Stimulated activated naive CD8-positive, alpha-beta T cell treated with anti-CD3 and anti-CD28 coated beads, Interleukin-15, amount 100 ng/mL, for 72 hours (primary cell): ENCODE measurements at regions not wholly inside any gene's neighbourhood (a gene's known extent, or its start where the extent isn't known, plus 50 kb on each side); places are given as distances from the start of the nearest gene placed in this dataset.
"Not testable (repeated sequence)": the region's sequence is repeated elsewhere in the genome, so short reads cannot be mapped to it uniquely, and the experiment has no call there.

Experiments used
- ATAC-seq: fragments of 150-1000 bp; cut with Tn5 transposase; 2 replicates; pipeline ENCODE4 v1.10.0; 2021; ENCODE audit warnings: mild to moderate bottlenecking, moderate library complexity
- DNase-seq, 2 donors: peaks; one replicate each; pipeline ENCODE4 v3.0.0; 2021 to 2022
- H3K27ac Mint-ChIP-seq, 2 donors: one replicate each; pipeline ENCODE4 v1.8.0; 2022; ENCODE audit warnings: mild to moderate bottlenecking in 2 of 2, mixed read lengths in 2 of 2, moderate library complexity in 2 of 2
- H3K27me3 Mint-ChIP-seq: one replicate; pipeline ENCODE4 v1.8.0; 2022; ENCODE audit warnings: mixed read lengths
- H3K4me1 Mint-ChIP-seq: one replicate; pipeline ENCODE4 v1.8.0; 2022; ENCODE audit warnings: mild to moderate bottlenecking, mixed read lengths
- H3K4me3 Mint-ChIP-seq, 2 donors: one replicate each; pipeline ENCODE4 v1.8.0; 2022; ENCODE audit warnings: mild to moderate bottlenecking in 2 of 2, mixed read lengths in 2 of 2, moderate library complexity in 1 of 2
- H3K9me3 Mint-ChIP-seq, 2 donors: one replicate each; pipeline ENCODE4 v1.8.0; 2022; ENCODE audit warnings: mixed read lengths in 2 of 2

GRCh38 chr22:26957176-26957575, 299.8 kb downstream of the MIAT start:
- Mint-ChIP-seq H3K27me3 (peaks cover 57% of the 10 kb centered on the region), H3K27ac (no peak overlapping the region), H3K4me3 (no peak overlapping the region), H3K9me3 (no peaks in the 10 kb centered on the region), H3K4me1 (no peaks in the 10 kb centered on the region)
- DNase-seq (no peak), ATAC-seq (no peak)

DNA sequence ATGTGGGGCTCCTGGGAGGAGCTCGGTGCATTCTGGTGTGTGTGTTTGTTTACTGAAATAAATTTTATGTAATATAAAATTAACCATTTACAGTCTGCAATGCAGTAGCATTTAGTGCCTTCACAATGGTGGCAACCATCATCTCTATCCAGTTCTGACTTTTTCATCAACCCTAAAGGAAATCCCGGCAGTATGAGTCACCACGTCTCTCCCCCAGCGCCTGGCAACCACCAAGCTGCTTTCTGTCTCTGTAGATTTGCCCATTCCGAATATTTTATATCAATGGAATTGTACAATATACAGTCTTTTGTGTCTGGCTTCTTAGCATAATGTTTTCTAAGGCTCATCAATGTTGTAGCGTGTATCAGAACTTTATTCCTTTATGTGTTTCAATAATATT, 300.5 kb downstream of the MIAT start:
- Mint-ChIP-seq H3K4me1 (no peaks in the 10 kb centered on the region), H3K27me3 (peaks cover 50% of the 10 kb centered on the region), H3K9me3 (peaks cover 0 to 3% of the 10 kb centered on the region in 2 donors), H3K27ac (no peak overlapping the region), H3K4me3 (no peak overlapping the region)
- DNase-seq: no peak
- ATAC-seq: no peak

GRCh38 chr22:26958378-26958777, 301.0 kb downstream of the MIAT start:
- ATAC-seq (no peak), DNase-seq (no peak)
- H3K4me3 Mint-ChIP-seq: no peak overlapping the region
- H3K27ac Mint-ChIP-seq: no peak overlapping the region
- H3K9me3 Mint-ChIP-seq: peaks cover 0 to 3% of the 10 kb centered on the region in 2 donors
- peaks cover 45% of the 10 kb centered on the region for H3K27me3 Mint-ChIP-seq
- H3K4me1 Mint-ChIP-seq: no peaks in the 10 kb centered on the region

GRCh38 chr22:26964642-26965041, 307.3 kb downstream of the MIAT start:
- no peak overlapping the region for H3K4me3 Mint-ChIP-seq
- peaks cover 9 to 12% of the 10 kb centered on the region in 2 donors for H3K9me3 Mint-ChIP-seq
- no peaks in the 10 kb centered on the region for H3K4me1 Mint-ChIP-seq
- H3K27me3 Mint-ChIP-seq: peaks cover 4% of the 10 kb centered on the region
- DNase-seq (no peak), ATAC-seq (no peak)
- H3K27ac Mint-ChIP-seq: no peak overlapping the region

- no peak for ATAC-seq
- no peak overlapping the region for H3K27ac Mint-ChIP-seq
- no peaks in the 10 kb centered on the region for H3K27me3 Mint-ChIP-seq
- peaks cover 9 to 12% of the 10 kb centered on the region in 2 donors for H3K9me3 Mint-ChIP-seq
- no peaks in the 10 kb centered on the region for H3K4me1 Mint-ChIP-seq
- no peak for DNase-seq
- no peak overlapping the region for H3K4me3 Mint-ChIP-seq
Observed at GRCh38 chr22:26967282-26967681, 309.9 kb downstream of the MIAT start.

DNA sequence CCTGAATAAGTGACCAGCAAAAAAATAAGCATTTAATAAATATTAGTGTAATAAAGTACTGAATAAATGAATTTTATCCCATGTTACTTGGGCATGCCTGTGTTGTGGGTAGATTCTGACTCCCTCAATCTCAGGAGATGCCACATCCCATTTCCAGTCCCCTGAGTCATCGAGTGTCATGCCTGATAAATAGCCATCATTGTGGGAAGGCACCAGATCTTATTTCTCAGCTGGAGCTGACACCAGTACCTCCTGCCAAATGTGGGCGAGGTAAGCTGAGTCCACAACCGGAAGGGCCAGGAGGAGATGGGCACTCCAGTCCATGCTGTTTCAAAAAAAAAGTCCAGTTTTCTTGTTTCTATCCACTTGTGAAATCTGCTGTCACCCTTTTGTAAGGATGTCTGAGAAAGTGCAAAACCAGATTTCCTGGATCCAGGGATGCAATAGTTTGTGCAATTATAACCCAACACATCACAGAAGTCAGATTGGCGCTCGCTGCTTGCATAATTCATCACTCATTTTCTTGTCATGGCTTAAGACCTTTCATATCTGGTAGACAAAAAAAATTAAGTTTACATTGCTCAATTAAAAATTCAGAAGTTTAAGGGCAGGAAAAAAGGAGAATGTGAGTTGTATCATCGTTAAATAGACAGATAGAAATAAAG, 311.6 kb downstream of the MIAT start:
- H3K4me3 Mint-ChIP-seq: no peak overlapping the region
- DNase-seq: no peak

GRCh38 chr22:26970809-26971394, 313.5 kb downstream of the MIAT start:
- H3K27ac Mint-ChIP-seq: no peak overlapping the region
- no peak for ATAC-seq
- no peaks in the 10 kb centered on the region for H3K27me3 Mint-ChIP-seq
- no peaks in the 10 kb centered on the region for H3K4me1 Mint-ChIP-seq
- no peaks in the 10 kb centered on the region for H3K9me3 Mint-ChIP-seq
- DNase-seq: no peak
- H3K4me3 Mint-ChIP-seq: no peak overlapping the region

More for the DNA sequence above, 311.6 kb downstream of the MIAT start:
- no peak overlapping the region for H3K27ac Mint-ChIP-seq
- ATAC-seq: no peak
- H3K9me3 Mint-ChIP-seq: peaks cover 9% of the 10 kb centered on the region in 2 donors
- H3K27me3 Mint-ChIP-seq: no peaks in the 10 kb centered on the region
- no peaks in the 10 kb centered on the region for H3K4me1 Mint-ChIP-seq

DNA sequence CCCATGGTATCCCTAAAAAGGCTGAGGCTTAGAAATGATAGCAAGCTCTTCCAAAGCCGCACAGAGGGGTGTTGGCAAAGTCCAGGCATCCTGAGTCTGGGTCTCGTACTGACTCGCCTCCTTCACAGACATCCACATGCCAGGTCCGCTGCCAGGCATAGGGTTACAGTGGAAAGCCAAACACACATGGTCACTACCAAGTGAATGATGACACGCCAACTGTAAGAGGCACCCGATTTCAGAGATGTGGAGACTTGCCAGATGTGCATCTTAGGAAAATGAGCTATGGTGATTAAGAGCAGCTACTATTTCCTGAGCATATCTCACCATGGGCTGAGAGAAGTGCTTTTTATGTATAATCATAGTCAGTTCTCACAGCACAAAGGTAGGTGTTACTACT, 314.9 kb downstream of the MIAT start:
- no peaks in the 10 kb centered on the region for H3K9me3 Mint-ChIP-seq
- no peaks in the 10 kb centered on the region for H3K27me3 Mint-ChIP-seq
- H3K27ac Mint-ChIP-seq: no peak overlapping the region
- H3K4me3 Mint-ChIP-seq: no peak overlapping the region
- no peak for ATAC-seq
- H3K4me1 Mint-ChIP-seq: no peaks in the 10 kb centered on the region
- no peak for DNase-seq

- H3K4me1 Mint-ChIP-seq, DNase-seq, H3K27ac Mint-ChIP-seq, H3K9me3 Mint-ChIP-seq, ATAC-seq, H3K27me3 Mint-ChIP-seq, H3K4me3 Mint-ChIP-seq: not testable (repeated sequence)
Observed at GRCh38 chr22:26972915-26973314, 315.5 kb downstream of the MIAT start.

GRCh38 chr22:26974034-26974433, 316.6 kb downstream of the MIAT start:
- Mint-ChIP-seq H3K4me1 (no peaks in the 10 kb centered on the region), H3K27me3 (no peaks in the 10 kb centered on the region), H3K27ac (no peak overlapping the region), H3K4me3 (no peak overlapping the region), H3K9me3 (no peaks in the 10 kb centered on the region)
- DNase-seq: no peak
- no peak for ATAC-seq

GRCh38 chr22:26974914-26975803, 317.8 kb downstream of the MIAT start:
- DNase-seq (no peak), ATAC-seq (no peak)
- no peaks in the 10 kb centered on the region for H3K4me1 Mint-ChIP-seq
- no peaks in the 10 kb centered on the region for H3K27me3 Mint-ChIP-seq
- H3K9me3 Mint-ChIP-seq: no peaks in the 10 kb centered on the region
- H3K27ac Mint-ChIP-seq: no peak overlapping the region
- H3K4me3 Mint-ChIP-seq: no peak overlapping the region

GRCh38 chr22:26975865-26976264, 318.5 kb downstream of the MIAT start:
- Mint-ChIP-seq H3K27me3 (no peaks in the 10 kb centered on the region), H3K9me3 (no peaks in the 10 kb centered on the region), H3K4me3 (no peak overlapping the region), H3K27ac (no peak overlapping the region), H3K4me1 (no peaks in the 10 kb centered on the region)
- ATAC-seq (no peak), DNase-seq (no peak)

DNA sequence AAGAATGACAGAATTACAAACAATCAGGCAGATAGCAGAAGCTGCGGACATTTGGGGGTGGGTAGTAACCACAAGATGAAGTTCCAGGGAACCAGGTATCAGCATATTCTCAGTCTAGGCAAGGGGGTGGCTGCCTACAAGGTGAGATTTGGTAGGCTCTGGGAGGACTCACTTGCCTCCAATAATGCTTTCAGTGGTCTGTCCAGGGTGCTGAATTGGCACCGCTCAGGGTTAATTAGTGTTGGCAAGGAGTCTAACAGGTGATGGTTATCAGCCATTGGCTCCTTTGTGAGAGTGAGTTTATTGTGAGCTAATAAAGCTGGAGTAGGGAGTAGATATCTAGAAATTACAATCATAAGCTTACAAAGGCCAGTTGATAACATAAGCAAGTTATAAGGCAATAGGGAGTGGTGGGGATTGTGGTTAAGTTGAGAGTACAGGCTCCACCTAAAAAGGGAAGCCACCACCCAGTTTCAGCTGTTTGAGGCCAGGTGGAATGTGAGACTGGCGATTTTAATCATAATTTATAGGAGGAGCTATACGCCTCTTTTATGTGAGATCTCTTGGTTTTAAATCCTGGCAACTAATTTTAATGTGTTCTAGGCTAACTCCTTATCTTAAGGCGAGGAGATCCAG, 320.5 kb downstream of the MIAT start:
- Mint-ChIP-seq H3K9me3 (no peaks in the 10 kb centered on the region), H3K4me3 (no peak overlapping the region), H3K4me1 (no peaks in the 10 kb centered on the region), H3K27me3 (no peaks in the 10 kb centered on the region), H3K27ac (no peak overlapping the region)
- ATAC-seq (no peak), DNase-seq (no peak)

DNA sequence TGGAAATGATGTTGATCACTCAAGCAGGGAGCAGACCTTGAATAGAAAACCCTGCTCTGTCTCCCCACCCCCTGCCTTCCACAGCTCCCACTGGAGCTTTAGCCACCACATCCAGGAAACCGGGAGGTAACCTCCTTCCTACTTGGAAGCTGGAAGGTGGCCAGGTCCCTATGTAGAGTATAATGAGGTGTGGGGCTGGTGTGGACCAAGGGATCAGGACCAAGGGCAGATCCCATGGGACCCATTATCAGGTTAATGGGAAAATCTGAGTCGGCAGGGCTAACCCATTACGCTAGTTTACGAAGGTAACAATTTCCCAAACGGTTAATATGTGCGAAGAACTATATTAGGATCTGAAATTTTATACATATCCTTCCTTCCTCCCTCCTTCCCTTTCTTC, 321.9 kb downstream of the MIAT start:
- DNase-seq: no peak
- H3K27ac Mint-ChIP-seq: no peak overlapping the region

DNA sequence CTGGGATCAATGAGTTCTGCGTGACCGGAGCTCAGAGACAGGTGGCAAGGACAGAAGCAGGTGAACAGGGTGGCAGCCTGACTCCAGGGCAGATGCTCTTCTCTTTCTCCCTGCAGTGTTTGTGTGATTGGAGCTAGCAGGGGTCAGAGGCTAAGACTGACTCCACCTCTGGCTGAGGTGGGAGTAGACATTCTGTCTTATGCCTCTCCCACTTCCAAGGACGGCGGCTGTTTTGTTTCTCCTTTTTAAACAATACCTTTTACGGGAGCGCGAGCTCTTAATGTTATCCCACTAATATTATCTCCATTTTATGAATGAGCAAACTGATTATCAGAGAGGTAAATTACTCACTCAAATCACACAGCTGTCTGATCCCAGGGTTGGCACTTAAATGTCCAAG, 323.7 kb downstream of the MIAT start:
- ATAC-seq: no peak
- no peak overlapping the region for H3K27ac Mint-ChIP-seq
- no peaks in the 10 kb centered on the region for H3K27me3 Mint-ChIP-seq
- no peaks in the 10 kb centered on the region for H3K9me3 Mint-ChIP-seq
- DNase-seq: no peak
- H3K4me3 Mint-ChIP-seq: no peak overlapping the region
- no peaks in the 10 kb centered on the region for H3K4me1 Mint-ChIP-seq

More for the DNA sequence above, 321.9 kb downstream of the MIAT start:
- Mint-ChIP-seq H3K4me1 (no peaks in the 10 kb centered on the region), H3K4me3 (no peak overlapping the region), H3K27me3 (no peaks in the 10 kb centered on the region), H3K9me3 (no peaks in the 10 kb centered on the region)
- no peak for ATAC-seq

DNA sequence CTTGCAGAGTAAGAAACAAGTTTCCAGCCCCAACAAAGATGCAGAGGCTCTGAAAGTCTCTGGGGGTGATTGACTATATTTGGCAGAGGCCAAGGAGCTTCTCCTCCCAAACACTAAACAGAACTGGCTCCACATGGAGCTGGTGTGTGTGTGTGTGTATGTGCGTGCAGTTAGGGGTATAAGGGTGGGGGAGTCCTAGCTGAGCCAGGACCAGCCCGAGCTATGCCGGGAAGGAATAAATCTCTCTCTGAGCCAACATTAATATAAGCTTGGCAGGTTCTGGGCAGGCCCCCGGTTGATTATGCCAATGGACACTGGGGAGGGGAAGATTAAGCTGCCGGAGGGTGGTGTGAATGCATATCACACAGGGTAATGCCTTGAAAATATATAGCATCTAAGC, 324.2 kb downstream of the MIAT start:
- DNase-seq (no peak), ATAC-seq (no peak)
- H3K4me1 Mint-ChIP-seq: no peaks in the 10 kb centered on the region
- H3K4me3 Mint-ChIP-seq: no peak overlapping the region
- no peaks in the 10 kb centered on the region for H3K27me3 Mint-ChIP-seq
- peak overlapping the region in 1 of 2 donors; percentile 89 for H3K27ac Mint-ChIP-seq
- H3K9me3 Mint-ChIP-seq: no peaks in the 10 kb centered on the region
